Dedifferentiated amniotic fluid mesenchymal stem cell (primary cell): ENCODE measurements at regions not wholly inside any gene's neighbourhood (a gene's known extent, or its start where the extent isn't known, plus 50 kb on each side); places are given as distances from the start of the nearest gene placed in this dataset.
A peak's percentile ranks its signal among the peaks of the same experiment; 100 is the strongest.
"Not testable (repeated sequence)": the region's sequence is repeated elsewhere in the genome, so short reads cannot be mapped to it uniquely, and the experiment has no call there.

ENCODE experiments used
- DNase-seq: peaks from one replicate; pipeline ENCODE4 v3.0.0-alpha.2; 2016; ENCODE audit errors: extremely low spot score

GRCh38 chr20:53872561-53873229, 197.7 kb downstream of the BCAS1 start:
- no peak for DNase-seq

- DNase-seq: no peak
Observed at GRCh38 chr20:53872081-53872541, 198.3 kb downstream of the BCAS1 start.

- no peak for DNase-seq
Observed at GRCh38 chr20:53871541-53871940, 198.9 kb downstream of the BCAS1 start.

- DNase-seq: no peak
Observed at GRCh38 chr20:53870426-53871315, 199.7 kb downstream of the BCAS1 start.

- no peak for DNase-seq
Observed at GRCh38 chr20:53869466-53870258, 200.7 kb downstream of the BCAS1 start.

GRCh38 chr20:53867741-53868351, 202.5 kb downstream of the BCAS1 start:
- no peak for DNase-seq

- no peak for DNase-seq
Observed at GRCh38 chr20:53866794-53867740, 203.3 kb downstream of the BCAS1 start.

- DNase-seq: peak; percentile 45
Observed at GRCh38 chr20:53865901-53866793, 204.2 kb downstream of the BCAS1 start.

- not testable (repeated sequence) for DNase-seq
Observed at GRCh38 chr20:53864765-53865683, 205.4 kb downstream of the BCAS1 start.

- DNase-seq: not testable (repeated sequence)
Observed at GRCh38 chr20:53863923-53864641, 206.3 kb downstream of the BCAS1 start.

- DNase-seq: not testable (repeated sequence)
Observed at GRCh38 chr20:53863535-53863922, 206.9 kb downstream of the BCAS1 start.

- DNase-seq: not testable (repeated sequence)
Observed at GRCh38 chr20:53863039-53863438, 207.4 kb downstream of the BCAS1 start.

- not testable (repeated sequence) for DNase-seq
Observed at GRCh38 chr20:53862490-53862889, 207.9 kb downstream of the BCAS1 start.

GRCh38 chr20:53862136-53862397, 208.3 kb downstream of the BCAS1 start:
- DNase-seq: not testable (repeated sequence)

GRCh38 chr20:53859684-53860083, 210.7 kb downstream of the BCAS1 start:
- no peak for DNase-seq

- not testable (repeated sequence) for DNase-seq
Observed at GRCh38 chr20:53859009-53859408, 211.4 kb downstream of the BCAS1 start.

GRCh38 chr20:53858516-53858915, 211.9 kb downstream of the BCAS1 start:
- not testable (repeated sequence) for DNase-seq

GRCh38 chr20:53857723-53858236, 212.6 kb downstream of the BCAS1 start:
- no peak for DNase-seq
